ENCODE measurements at regions not wholly inside any gene's neighbourhood (a gene's known extent, or its start where the extent isn't known, plus 50 kb on each side); places are given as distances from the start of the nearest gene placed in this dataset.
"Not testable (repeated sequence)": the region's sequence is repeated elsewhere in the genome, so short reads cannot be mapped to it uniquely, and the experiment has no call there.

DNA sequence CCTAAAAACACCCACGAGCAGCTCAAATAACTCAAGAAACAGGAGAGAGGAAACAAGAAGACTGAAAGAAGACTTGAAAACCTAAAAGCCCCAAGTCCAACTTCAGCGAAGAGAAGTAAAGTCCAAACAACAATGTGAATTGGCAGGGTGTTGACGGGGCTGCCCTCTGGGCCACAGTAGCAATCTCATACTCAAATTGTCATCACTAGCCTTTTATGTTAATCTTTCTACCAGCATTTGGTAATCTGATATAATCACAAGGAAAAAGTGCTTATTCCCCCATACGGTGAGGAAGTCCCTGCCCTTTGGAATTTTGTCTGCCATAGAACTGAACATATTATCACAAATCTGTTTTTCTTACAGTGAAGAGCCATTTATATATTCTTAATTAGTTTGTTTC is 51.5 kb upstream of the IFNE start:
- Mint-ChIP-seq H3K4me3 (no peak overlapping the region), H3K27ac (no peak overlapping the region), H3K9me3 (no peaks in the 10 kb centered on the region), H3K4me1 (ENCODE audit: low read depth) (no peaks in the 10 kb centered on the region), H3K36me3 (ENCODE audit: low read depth) (peaks cover 23% of the 10 kb centered on the region), H3K27me3 (no peaks in the 10 kb centered on the region)
- no peak for DNase-seq

DNA sequence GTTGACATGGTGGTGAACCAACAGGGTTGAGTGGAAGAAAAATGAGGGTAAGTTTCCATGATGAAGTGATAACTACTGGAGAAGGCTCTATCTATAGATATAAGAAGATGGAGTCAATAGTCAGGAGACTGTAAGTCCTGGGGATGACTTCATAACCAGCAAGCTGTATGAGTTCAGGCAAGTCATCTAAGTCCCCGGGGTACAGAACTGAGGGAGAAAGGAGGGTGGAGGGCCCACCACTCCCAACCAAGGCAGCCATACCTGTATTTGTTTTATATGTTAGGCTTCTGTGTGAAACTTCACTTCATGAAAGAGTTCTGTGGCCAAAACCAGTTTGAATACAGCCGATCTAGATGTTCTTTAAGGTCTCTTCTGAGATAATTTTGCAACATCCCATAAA is 53.3 kb upstream of the IFNE start:
- H3K4me1 Mint-ChIP-seq (ENCODE audit: low read depth), result no peaks in the 10 kb centered on the region
- H3K27ac Mint-ChIP-seq, result no peak overlapping the region
- no peaks in the 10 kb centered on the region for H3K27me3 Mint-ChIP-seq
- no peaks in the 10 kb centered on the region for H3K9me3 Mint-ChIP-seq
- H3K36me3 Mint-ChIP-seq (ENCODE audit: low read depth), result peaks cover 14% of the 10 kb centered on the region
- DNase-seq, result no peak
- no peak overlapping the region for H3K4me3 Mint-ChIP-seq

DNA sequence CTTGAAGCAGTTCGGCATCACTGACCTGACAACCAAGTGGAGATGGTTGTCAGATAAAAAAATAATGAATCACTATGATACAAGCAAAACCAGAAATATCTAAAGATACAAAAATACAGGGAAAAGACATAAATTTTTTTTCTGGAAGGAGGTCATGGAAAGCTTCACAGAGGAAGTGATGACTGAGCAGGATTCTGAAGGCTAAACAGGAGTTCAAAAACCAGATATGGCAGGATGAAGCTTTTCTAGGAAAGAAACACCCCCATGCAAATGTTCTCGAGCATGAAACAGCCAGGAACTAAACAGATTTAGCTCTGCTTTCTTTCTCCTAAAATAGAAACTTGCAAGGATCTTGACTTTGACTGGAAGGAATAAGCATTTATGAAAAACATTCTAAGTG is 60.7 kb upstream of the IFNE start:
- no peak for DNase-seq
- H3K4me3 Mint-ChIP-seq, result no peak overlapping the region
- H3K4me1 Mint-ChIP-seq (ENCODE audit: low read depth), result peaks cover 14% of the 10 kb centered on the region
- no peaks in the 10 kb centered on the region for H3K27me3 Mint-ChIP-seq
- H3K36me3 Mint-ChIP-seq (ENCODE audit: low read depth), result peaks cover 8% of the 10 kb centered on the region
- peaks cover 6% of the 10 kb centered on the region for H3K9me3 Mint-ChIP-seq
- H3K27ac Mint-ChIP-seq, result no peak overlapping the region

DNA sequence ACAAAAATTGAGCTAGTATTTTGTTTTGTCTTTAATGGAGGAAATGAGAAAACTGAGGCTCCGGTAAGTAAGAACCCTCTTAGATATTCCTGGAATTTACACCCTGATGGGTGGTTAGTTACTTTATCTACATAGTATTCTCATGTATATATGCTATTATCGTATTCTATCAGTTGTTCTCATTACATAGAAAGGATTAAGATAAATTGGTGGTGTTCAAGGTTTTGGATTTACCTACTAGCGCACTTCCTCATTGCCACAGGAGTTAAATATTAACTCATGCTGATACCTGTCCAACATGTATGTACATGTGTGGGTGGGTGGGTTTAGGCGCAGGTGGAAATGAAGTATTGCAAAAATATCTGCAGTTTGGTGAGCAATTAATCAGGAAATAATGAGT is 61.1 kb upstream of the IFNE start:
- H3K9me3 Mint-ChIP-seq, result peaks cover 6% of the 10 kb centered on the region
- H3K27ac Mint-ChIP-seq, result no peak overlapping the region
- H3K4me3 Mint-ChIP-seq, result no peak overlapping the region
- H3K27me3 Mint-ChIP-seq, result no peaks in the 10 kb centered on the region
- no peak for DNase-seq
- H3K36me3 Mint-ChIP-seq (ENCODE audit: low read depth), result peaks cover 8% of the 10 kb centered on the region
- H3K4me1 Mint-ChIP-seq (ENCODE audit: low read depth), result peaks cover 14% of the 10 kb centered on the region

DNA sequence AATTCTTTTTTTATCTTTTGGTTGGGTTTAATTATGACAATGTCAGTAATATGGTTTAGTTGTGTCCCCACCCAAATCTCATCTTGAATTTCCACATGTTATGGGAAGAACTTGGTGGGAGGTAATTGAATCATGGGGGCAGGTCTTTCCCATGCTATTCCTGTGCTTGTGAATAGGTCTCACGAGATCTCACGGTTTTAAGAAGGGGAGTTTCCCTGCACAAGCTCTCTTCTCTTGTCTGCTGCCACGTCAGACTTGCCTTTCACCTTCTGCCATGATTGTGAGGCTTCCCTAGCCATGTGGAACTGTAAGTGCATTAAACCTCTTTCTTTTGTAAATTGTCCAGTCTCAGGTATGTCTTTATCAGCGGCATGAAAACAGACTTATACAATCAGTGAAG is 61.7 kb upstream of the IFNE start:
- not testable (repeated sequence) for DNase-seq; H3K27ac Mint-ChIP-seq; H3K4me3 Mint-ChIP-seq; H3K36me3 Mint-ChIP-seq (ENCODE audit: low read depth); H3K9me3 Mint-ChIP-seq; H3K27me3 Mint-ChIP-seq
- H3K4me1 Mint-ChIP-seq (ENCODE audit: low read depth), result peaks cover 14% of the 10 kb centered on the region

DNA sequence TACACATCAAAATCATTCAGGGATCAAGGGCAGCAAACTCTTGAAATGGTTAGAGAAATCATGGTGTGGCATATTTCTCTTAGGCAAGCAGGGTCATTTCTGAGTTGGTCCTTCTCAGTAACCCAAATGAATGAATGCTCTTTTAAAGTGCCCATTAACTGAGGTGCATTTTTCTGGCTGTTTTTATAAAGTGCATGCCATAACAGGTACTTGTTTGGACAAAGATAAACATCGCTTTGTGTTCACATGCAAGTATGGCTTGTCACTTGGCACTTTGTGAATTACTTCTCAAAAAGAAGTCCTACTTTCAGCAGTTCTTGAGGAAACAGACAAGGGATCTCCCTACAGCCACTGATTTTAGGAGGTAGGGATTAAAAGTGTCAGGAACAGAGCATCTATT is 64.8 kb upstream of the IFNE start:
- no peak for DNase-seq
- H3K27ac Mint-ChIP-seq, result no peak overlapping the region
- no peaks in the 10 kb centered on the region for H3K27me3 Mint-ChIP-seq
- H3K4me3 Mint-ChIP-seq, result no peak overlapping the region
- peaks cover 10% of the 10 kb centered on the region for H3K36me3 Mint-ChIP-seq (ENCODE audit: low read depth)
- peaks cover 6% of the 10 kb centered on the region for H3K9me3 Mint-ChIP-seq
- H3K4me1 Mint-ChIP-seq (ENCODE audit: low read depth), result peaks cover 34% of the 10 kb centered on the region

DNA sequence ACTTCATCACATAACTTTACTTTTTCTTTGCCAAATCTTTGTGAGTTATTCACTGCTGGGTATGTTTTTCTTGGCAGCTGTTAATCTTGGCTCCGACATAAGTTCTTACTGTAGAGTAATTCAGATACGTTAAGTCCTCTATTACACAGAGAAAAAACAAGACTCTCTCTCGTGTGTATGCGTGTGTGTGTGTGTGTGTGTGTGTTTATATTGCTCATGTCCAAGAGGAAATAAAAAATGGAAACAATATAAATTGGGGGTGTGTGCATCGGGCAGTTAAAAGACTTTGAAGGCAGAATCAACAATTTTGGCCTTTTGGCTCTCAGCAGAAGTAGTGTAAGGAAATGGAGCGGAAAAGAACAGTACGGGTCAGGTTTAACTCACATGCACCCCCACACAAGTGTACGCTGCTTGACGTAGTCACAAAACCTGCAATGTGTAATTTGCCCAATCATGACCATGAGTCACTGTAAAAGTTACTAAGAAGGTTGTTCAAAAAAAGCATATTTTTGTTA is 67.2 kb upstream of the IFNE start:
- H3K4me1 Mint-ChIP-seq (ENCODE audit: low read depth), result peaks cover 26% of the 10 kb centered on the region
- DNase-seq, result no peak
- H3K27ac Mint-ChIP-seq, result no peak overlapping the region
- peaks cover 2% of the 10 kb centered on the region for H3K9me3 Mint-ChIP-seq
- no peak overlapping the region for H3K4me3 Mint-ChIP-seq
- no peaks in the 10 kb centered on the region for H3K27me3 Mint-ChIP-seq
- H3K36me3 Mint-ChIP-seq (ENCODE audit: low read depth), result peaks cover 6% of the 10 kb centered on the region

DNA sequence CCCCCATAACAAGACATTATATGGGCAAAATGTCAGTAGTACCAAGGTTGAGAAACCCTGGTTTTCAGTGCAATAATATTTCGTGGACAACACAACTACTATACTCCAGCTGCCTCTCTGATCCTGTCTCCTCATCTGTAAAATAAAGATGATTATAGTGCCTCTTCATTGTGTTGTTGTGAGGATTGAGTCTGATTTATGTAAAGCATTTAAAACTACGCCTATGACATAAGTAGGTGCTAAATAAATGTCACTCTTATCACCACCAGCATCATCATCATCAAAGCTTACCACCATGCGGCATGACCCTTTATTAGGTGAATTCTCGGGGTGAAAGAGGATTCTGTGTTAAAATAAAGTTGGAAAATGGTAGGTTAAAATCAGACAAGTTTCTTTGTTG is 67.8 kb upstream of the IFNE start:
- H3K27me3 Mint-ChIP-seq, result no peaks in the 10 kb centered on the region
- DNase-seq, result no peak

DNA sequence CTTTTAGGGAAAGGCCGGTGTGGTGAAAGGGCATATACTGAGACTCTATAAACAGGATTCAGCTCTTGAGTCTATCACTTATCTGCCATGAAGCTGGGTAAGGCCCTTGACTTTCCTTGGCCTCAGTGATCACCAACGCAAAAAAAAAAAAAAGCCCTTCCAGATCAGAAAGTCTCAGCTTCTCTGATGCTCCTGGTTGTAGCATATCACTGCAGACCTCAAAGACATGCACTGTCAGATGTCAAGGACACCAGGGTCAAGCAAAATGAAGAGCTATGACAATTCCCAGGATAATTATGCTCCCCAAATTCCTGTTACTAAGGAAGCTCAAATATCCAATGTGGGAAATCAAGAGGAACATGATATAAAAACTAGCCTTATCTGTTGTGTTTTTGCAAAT is 68.3 kb upstream of the IFNE start:
- H3K27me3 Mint-ChIP-seq, result peaks cover 2% of the 10 kb centered on the region
- DNase-seq, result no peak
- no peak overlapping the region for H3K4me3 Mint-ChIP-seq
- H3K4me1 Mint-ChIP-seq (ENCODE audit: low read depth), result peaks cover 33% of the 10 kb centered on the region
- no peak overlapping the region for H3K27ac Mint-ChIP-seq
- H3K36me3 Mint-ChIP-seq (ENCODE audit: low read depth), result peaks cover 2% of the 10 kb centered on the region
- H3K9me3 Mint-ChIP-seq, result no peaks in the 10 kb centered on the region

More for the DNA sequence above, 67.8 kb upstream of the IFNE start:
- peaks cover 30% of the 10 kb centered on the region for H3K4me1 Mint-ChIP-seq (ENCODE audit: low read depth)
- peaks cover 2% of the 10 kb centered on the region for H3K36me3 Mint-ChIP-seq (ENCODE audit: low read depth)
- H3K4me3 Mint-ChIP-seq, result no peak overlapping the region
- H3K27ac Mint-ChIP-seq, result no peak overlapping the region
- H3K9me3 Mint-ChIP-seq, result no peaks in the 10 kb centered on the region

DNA sequence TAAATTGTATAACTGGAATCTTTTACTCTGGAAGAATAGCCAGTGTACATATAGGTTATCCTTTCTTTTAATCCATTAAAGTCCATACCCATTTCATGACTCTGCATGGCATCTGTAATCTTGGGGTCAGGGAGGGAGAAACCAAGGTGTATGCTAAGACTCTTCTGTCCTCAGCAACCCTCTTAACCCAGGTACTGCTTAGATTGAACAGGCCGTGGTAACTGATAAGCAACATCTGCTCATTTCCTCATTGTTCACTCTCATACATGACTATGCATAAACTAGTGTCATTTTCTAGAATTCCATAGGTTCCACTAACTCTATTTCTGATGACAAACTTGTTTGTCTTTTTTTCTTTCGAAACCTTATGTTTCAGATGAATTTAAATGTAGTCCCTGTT is 69.3 kb upstream of the IFNE start:
- Mint-ChIP-seq H3K27ac (no peak overlapping the region), H3K36me3 (ENCODE audit: low read depth) (peaks cover 2% of the 10 kb centered on the region), H3K4me3 (no peak overlapping the region), H3K9me3 (no peaks in the 10 kb centered on the region), H3K4me1 (ENCODE audit: low read depth) (peaks cover 41% of the 10 kb centered on the region), H3K27me3 (peaks cover 10% of the 10 kb centered on the region)
- DNase-seq, result no peak

DNA sequence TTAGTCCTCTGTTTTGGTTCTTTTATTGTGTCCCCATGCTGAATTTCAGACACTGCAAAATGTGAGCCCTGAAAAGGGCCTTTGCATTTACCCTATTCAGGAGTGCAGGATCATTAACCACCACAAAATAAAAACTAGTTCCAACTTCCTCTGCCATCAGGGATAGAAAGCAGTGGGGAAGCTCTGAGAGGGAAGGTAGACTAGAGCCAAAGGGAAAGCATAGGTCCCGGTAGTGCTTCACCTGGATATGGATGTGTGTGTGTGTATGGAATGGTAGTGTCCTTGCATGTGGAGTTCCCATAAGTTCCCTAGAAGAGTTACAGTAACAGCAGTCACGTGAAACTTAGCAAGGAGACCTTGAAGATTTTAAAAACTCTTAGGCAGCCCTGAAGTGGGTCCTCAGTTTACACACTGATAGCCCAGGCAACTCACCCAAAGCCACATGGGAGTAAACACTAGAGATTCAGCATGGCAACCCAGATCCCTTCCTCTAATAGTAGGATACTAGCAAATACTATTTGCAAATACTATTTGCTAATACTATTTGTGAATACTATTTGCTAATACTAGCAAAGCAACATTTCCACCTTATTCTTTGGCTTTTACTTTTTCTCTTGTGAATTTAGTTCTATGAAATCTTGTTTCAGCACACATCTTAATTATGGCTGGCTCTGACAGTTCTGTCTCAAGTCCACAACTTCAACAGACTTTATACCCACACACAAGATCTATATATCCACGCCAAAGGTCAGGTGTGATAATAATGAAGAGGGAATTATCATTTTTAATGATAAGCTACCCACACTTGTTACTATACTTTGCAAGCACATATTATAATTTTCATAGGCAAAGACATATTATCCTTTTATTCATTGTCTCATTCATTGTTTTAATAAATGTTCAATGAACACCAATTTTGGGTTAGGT is 70.4 kb upstream of the IFNE start:
- Mint-ChIP-seq H3K27me3 (peaks cover 19% of the 10 kb centered on the region), H3K4me1 (ENCODE audit: low read depth) (peaks cover 44% of the 10 kb centered on the region), H3K4me3 (no peak overlapping the region), H3K36me3 (ENCODE audit: low read depth) (peaks cover 2% of the 10 kb centered on the region), H3K27ac (no peak overlapping the region), H3K9me3 (no peaks in the 10 kb centered on the region)
- DNase-seq, result no peak

DNA sequence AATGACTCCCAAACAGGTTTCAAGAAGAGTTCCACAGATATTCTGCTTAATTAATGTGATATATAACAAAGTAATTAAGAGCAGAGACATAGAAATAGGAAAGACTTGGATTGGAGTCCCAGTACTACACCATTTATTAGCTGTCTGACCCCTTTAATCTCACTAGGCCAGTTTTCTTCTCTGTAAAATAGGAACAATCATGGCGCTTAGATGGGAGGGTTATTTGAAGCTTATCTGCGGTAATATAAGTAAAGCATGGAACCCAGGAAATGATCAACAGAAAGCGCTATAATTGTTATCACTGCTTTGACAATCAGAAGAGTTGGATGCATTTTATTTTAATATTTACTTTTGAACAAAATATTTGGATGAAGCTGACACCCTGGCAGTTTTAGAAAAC is 71.3 kb upstream of the IFNE start:
- DNase-seq, result no peak
- Mint-ChIP-seq H3K9me3 (no peaks in the 10 kb centered on the region), H3K36me3 (ENCODE audit: low read depth) (peaks cover 2% of the 10 kb centered on the region), H3K4me3 (no peak overlapping the region), H3K4me1 (ENCODE audit: low read depth) (peaks cover 49% of the 10 kb centered on the region), H3K27me3 (peaks cover 21% of the 10 kb centered on the region), H3K27ac (no peak overlapping the region)

DNA sequence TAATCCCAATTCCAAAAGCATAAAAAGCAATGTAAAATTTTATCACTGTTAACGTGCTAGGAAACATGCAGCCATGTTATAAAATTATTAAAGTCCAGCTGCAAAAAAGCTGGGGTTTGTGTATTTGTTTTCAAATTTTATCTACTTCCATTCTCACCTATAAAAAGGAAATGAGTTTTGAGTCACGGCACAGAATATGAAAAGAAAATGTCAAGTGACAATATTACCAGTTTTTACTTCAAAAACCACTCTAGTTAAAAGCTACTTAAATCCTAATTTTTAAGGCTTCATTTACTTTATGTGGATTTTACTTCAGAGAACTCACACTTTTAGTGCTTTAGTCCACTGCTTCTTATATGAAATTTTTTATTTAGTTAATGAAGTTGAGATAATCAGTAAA is 72.7 kb upstream of the IFNE start:
- peaks cover 3% of the 10 kb centered on the region for H3K36me3 Mint-ChIP-seq (ENCODE audit: low read depth)
- H3K27me3 Mint-ChIP-seq, result peaks cover 28% of the 10 kb centered on the region
- no peak overlapping the region for H3K27ac Mint-ChIP-seq
- H3K9me3 Mint-ChIP-seq, result no peaks in the 10 kb centered on the region
- no peak for DNase-seq
- no peak overlapping the region for H3K4me3 Mint-ChIP-seq
- peaks cover 52% of the 10 kb centered on the region for H3K4me1 Mint-ChIP-seq (ENCODE audit: low read depth)

DNA sequence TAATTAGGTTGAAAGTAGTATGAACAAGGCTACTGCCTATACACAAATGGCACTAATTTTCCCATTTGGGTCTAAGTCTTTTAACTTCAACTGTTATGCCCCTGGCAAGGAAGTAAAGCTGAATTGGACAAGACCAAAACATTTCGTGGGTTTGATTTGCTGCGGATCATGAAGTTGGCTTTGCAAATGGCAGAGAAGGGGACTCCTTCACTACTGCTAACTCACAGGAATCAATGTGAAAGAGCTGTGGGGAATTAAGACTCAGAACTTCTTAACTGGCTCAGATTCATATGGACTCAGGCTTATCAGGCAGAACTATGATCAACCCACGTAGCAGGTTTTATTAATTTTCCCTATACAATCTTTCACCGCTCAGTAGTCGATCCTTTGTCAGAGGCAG is 73.8 kb upstream of the IFNE start:
- Mint-ChIP-seq H3K4me1 (ENCODE audit: low read depth) (peaks cover 51% of the 10 kb centered on the region), H3K27me3 (peaks cover 34% of the 10 kb centered on the region), H3K27ac (no peak overlapping the region), H3K36me3 (ENCODE audit: low read depth) (peaks cover 3% of the 10 kb centered on the region), H3K9me3 (no peaks in the 10 kb centered on the region), H3K4me3 (no peak overlapping the region)
- no peak for DNase-seq

DNA sequence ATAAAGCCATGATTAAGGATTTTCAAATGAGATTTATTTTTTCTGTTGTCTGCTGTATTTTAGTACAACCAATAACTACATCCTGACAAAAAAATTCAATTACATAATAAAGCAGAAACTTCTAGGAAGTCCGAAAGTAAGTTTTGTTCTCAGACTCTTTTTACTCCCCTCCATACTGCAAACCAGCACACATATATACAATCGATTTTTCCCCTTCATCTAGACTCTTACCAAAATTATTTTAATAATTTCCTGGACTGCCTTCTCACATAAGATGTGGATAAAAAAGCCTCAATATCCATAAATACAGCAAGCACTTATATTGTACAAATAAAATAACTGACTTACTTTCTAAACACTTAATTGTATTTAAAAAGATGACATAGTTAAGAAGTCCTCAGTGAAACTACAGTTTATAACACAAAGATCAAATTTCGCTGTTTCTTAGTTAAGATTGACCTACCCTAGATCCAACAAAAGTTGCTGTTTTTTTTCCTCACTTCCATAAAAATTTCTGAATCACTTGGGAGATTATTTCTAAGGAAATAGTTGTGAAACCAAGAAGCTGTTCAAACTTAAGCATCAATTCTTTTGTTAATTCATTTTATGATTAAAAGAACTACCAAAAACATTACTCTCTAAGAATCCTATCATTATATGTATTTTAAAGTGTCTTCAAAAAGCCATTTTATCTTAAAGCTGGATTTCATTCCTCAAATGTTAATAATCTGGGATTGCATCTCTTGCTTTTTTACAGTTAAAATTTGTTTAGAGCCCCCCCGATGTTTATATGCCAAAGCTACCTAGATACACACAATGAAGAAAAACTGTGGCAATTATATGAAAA is 74.7 kb upstream of the IFNE start:
- H3K4me3 Mint-ChIP-seq, result peak overlapping the region; percentile 8
- peaks cover 44% of the 10 kb centered on the region for H3K4me1 Mint-ChIP-seq (ENCODE audit: low read depth)
- H3K9me3 Mint-ChIP-seq, result no peaks in the 10 kb centered on the region
- peaks cover 3% of the 10 kb centered on the region for H3K36me3 Mint-ChIP-seq (ENCODE audit: low read depth)
- H3K27me3 Mint-ChIP-seq, result peaks cover 34% of the 10 kb centered on the region
- no peak overlapping the region for H3K27ac Mint-ChIP-seq
- no peak for DNase-seq
